ENCODE measurements at regions not wholly inside any gene's neighbourhood (a gene's known extent, or its start where the extent isn't known, plus 50 kb on each side); places are given as distances from the start of the nearest gene placed in this dataset.

DNA sequence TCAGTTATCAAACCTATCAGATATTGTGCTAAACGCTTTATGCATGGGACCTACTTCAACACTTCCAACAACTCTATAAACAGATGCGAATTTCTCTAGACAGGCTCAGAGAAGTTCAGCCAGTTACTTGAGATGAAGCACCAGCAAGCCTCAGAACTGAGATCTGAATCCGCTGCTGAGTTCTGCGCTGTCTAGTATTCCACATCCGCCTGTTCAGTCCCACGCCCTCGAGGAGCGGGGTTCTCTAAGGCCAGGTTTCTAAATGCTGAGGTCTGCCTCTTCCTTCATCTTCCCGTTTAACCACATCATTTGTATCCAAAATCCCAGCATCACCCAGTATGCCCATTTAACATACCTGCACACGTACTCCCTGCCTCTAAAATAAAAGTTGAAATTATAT lies 297.8 kb upstream of the ZNF32 start:
- H3K9ac ChIP-seq (ENCODE audit: low read length): no peak overlapping the region
- H3K36me3 ChIP-seq (ENCODE audit: control insufficient read depth, insufficient read depth, low read length): no peaks in the 10 kb centered on the region
- no peak overlapping the region for H3K4me3 ChIP-seq (ENCODE audit: low read depth, low read length)
- peaks cover 5% of the 10 kb centered on the region; the same call in 1 of the 2 replicates for H3K9me3 ChIP-seq (ENCODE audit: control insufficient read depth, insufficient read depth, low read depth, low read length)
- H3K27me3 ChIP-seq (ENCODE audit: control insufficient read depth, insufficient read depth, low read length): no peaks in the 10 kb centered on the region
- H3K27ac ChIP-seq (ENCODE audit: low read depth, low read length): no peak overlapping the region
- H3K4me1 ChIP-seq (ENCODE audit: control insufficient read depth, insufficient read depth, low read length): no peaks in the 10 kb centered on the region

DNA sequence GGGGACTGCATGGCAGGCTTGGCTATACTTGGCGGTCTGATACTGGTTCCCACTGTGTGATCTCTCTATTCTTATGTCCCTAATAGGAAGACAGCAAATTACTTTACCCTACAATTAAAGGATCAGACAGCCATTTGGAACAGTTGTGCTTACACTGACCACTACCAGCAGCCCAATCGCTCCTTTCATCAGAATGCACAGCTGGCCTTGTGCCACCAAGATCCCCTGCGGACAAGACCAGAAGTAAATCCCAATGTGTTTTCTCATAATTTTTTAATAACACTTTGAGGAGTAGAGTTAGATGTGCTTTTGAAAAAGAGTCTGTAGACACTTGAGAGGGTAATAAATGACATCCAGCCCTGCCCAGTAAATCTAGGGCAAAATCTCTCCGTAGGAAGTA lies 297.2 kb upstream of the ZNF32 start:
- Histone ChIP-seq H3K27ac (ENCODE audit: low read depth, low read length) (no peak overlapping the region), H3K4me1 (ENCODE audit: control insufficient read depth, insufficient read depth, low read length) (no peaks in the 10 kb centered on the region), H3K27me3 (ENCODE audit: control insufficient read depth, insufficient read depth, low read length) (no peaks in the 10 kb centered on the region)

DNA sequence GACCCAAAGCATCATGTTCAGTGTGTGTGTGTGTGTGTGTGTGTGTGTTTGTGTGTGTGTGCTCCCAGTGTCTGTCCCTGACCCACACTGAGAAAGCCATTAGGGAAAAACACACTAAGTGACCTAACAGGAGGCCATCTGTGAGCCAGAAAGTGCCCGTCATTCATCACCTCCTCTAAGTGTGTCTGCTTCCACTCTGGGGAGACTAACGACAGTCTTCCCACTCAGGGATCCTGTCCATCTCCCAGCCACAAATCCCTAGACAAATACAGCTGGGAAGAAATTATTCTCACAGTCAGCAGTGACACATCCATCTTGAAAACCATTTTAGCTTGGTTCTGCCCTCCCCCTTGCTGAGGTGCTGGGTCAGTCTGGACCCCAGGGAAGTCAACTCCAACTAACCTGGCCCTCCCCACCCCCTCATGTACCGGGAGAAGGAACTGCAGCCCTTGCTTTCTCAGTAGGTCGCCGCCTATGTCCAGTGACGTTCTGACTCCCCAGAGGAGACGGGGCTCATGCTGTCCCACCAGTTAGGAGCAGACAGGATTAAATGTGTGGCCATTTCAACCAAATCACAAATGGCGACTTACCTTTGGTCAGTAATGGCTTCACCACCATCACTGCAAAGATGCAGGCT lies 296.5 kb upstream of the ZNF32 start:
- H3K9ac ChIP-seq (ENCODE audit: low read length): no peak overlapping the region
- no peak overlapping the region for H3K27ac ChIP-seq (ENCODE audit: low read depth, low read length)
- no peaks in the 10 kb centered on the region for H3K36me3 ChIP-seq (ENCODE audit: control insufficient read depth, insufficient read depth, low read length)
- H3K9me3 ChIP-seq (ENCODE audit: control insufficient read depth, insufficient read depth, low read depth, low read length): peaks cover 1% of the 10 kb centered on the region; the same call in 1 of the 2 replicates
- no peak overlapping the region for H3K4me3 ChIP-seq (ENCODE audit: low read depth, low read length)
- H3K27me3 ChIP-seq (ENCODE audit: control insufficient read depth, insufficient read depth, low read length): no peaks in the 10 kb centered on the region
- 0 out of 2 replicates have a peak, but pooled peaks cover under 1% of the 10 kb centered on the region for H3K4me1 ChIP-seq (ENCODE audit: control insufficient read depth, insufficient read depth, low read length)

More for the DNA sequence above, 297.2 kb upstream of the ZNF32 start:
- H3K4me3 ChIP-seq (ENCODE audit: low read depth, low read length): no peak overlapping the region
- H3K9ac ChIP-seq (ENCODE audit: low read length): no peak overlapping the region
- H3K36me3 ChIP-seq (ENCODE audit: control insufficient read depth, insufficient read depth, low read length): no peaks in the 10 kb centered on the region
- peaks cover 5% of the 10 kb centered on the region; the same call in 1 of the 2 replicates for H3K9me3 ChIP-seq (ENCODE audit: control insufficient read depth, insufficient read depth, low read depth, low read length)

DNA sequence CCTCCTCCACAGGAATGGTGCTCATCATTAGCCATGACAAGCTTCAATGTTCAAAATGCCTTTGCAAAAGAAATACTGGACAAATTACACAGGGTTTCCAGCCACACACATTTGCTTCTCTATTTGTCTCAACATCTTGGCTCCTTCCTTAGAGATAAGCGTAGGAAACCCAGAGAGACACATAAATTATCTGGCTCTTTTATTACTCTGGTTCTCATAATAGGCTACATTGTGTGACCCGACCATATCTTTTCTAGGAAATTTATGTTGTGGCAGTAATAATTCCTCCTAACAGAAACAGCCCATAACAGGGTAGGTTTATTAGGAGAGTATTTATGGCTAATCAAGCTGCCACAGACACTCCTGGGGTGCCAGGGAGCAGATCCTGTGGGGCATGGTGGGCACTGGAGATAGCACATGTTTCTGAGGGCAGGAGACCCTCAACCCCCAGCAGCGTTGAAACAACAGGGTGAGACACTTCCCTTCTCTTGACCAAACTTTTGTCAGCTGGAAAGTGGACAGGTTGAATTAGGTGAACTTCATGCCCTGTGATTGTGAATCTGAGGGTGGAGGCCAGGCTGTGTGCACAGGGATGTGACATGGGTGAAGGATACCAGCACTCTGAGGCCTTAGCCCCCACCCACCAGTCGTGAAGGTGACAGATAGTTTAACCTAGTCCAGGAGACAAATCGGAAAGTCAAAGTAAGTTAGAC lies 295.9 kb upstream of the ZNF32 start:
- 0 out of 2 replicates have a peak, but pooled peaks cover 4% of the 10 kb centered on the region for H3K4me1 ChIP-seq (ENCODE audit: control insufficient read depth, insufficient read depth, low read length)
- no peak overlapping the region for H3K4me3 ChIP-seq (ENCODE audit: low read depth, low read length)
- H3K36me3 ChIP-seq (ENCODE audit: control insufficient read depth, insufficient read depth, low read length): no peaks in the 10 kb centered on the region
- no peak overlapping the region for H3K9ac ChIP-seq (ENCODE audit: low read length)
- no peaks in the 10 kb centered on the region for H3K9me3 ChIP-seq (ENCODE audit: control insufficient read depth, insufficient read depth, low read depth, low read length)
- no peaks in the 10 kb centered on the region for H3K27me3 ChIP-seq (ENCODE audit: control insufficient read depth, insufficient read depth, low read length)
- H3K27ac ChIP-seq (ENCODE audit: low read depth, low read length): no peak overlapping the region

DNA sequence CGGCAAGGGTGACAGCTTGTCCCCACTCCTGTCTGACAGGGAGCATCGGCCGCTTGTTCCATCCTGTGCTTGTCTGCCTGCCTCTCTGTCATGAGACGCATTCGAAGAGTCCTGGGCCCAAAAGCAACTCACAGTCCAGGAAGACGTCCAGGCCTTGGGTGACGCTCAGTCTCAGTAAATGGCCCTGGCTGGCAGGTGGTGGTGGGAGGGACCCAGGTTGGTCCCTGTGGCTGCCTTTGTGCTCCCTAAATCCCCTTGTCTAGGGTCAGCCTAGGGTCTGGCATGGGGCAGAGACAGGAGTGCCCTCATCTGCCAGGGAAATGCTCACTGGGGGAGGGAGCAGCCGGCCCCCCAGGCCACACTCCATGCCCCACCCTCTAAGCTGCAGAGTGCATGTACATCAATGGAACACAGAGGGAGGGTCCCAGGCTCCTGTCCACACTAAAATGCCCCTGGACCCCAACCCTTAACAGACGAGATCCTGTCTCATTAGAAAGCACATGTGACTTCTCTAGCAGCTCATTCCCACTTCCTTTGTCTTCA lies 295.2 kb upstream of the ZNF32 start:
- H3K9ac ChIP-seq (ENCODE audit: low read length): no peak overlapping the region
- H3K4me1 ChIP-seq (ENCODE audit: control insufficient read depth, insufficient read depth, low read length): 0 out of 2 replicates have a peak, but pooled peaks cover 4% of the 10 kb centered on the region
- H3K27ac ChIP-seq (ENCODE audit: low read depth, low read length): no peak overlapping the region
- H3K9me3 ChIP-seq (ENCODE audit: control insufficient read depth, insufficient read depth, low read depth, low read length): no peaks in the 10 kb centered on the region
- no peak overlapping the region for H3K4me3 ChIP-seq (ENCODE audit: low read depth, low read length)
- H3K27me3 ChIP-seq (ENCODE audit: control insufficient read depth, insufficient read depth, low read length): no peaks in the 10 kb centered on the region
- H3K36me3 ChIP-seq (ENCODE audit: control insufficient read depth, insufficient read depth, low read length): no peaks in the 10 kb centered on the region

DNA sequence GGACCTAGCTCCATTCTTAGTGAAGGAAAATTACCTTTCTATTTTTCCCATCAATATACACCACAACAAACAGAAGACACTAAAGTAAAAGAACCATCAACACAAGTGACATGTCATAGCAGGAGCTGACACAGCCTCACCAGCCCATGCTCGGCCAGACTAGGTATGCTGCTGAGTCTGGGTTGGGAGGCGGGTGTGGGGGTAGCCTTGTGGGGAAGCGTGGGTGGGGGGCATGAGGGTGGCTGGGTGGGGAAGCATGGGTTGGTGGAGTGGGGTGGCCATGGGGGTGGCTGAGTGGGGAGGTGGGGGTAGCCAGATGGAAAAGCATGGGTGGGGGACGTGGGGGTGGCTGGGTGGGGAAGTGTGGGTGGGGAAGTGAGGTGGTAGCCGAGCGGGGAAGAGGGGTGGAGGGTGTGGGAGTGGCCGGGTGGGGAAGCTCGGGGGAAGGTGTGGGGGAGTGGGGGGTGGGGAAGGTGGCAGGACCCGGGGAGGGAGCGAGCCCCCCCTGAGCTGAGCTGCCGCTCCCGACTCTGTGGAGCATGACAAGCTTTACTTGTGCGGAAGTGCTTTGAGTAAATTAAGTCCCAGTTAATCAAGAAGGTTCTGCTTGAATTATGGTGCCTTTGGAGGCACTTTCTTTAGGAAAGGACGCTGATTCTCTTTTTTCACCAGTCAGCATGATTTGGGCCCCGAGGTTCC lies 294.6 kb upstream of the ZNF32 start:
- Histone ChIP-seq H3K27me3 (ENCODE audit: control insufficient read depth, insufficient read depth, low read length) (no peaks in the 10 kb centered on the region), H3K4me3 (ENCODE audit: low read depth, low read length) (no peak overlapping the region), H3K27ac (ENCODE audit: low read depth, low read length) (no peak overlapping the region), H3K36me3 (ENCODE audit: control insufficient read depth, insufficient read depth, low read length) (no peaks in the 10 kb centered on the region), H3K9ac (ENCODE audit: low read length) (no peak overlapping the region), H3K9me3 (ENCODE audit: control insufficient read depth, insufficient read depth, low read depth, low read length) (no peaks in the 10 kb centered on the region), H3K4me1 (ENCODE audit: control insufficient read depth, insufficient read depth, low read length) (0 out of 2 replicates have a peak, but pooled peaks cover 4% of the 10 kb centered on the region)

DNA sequence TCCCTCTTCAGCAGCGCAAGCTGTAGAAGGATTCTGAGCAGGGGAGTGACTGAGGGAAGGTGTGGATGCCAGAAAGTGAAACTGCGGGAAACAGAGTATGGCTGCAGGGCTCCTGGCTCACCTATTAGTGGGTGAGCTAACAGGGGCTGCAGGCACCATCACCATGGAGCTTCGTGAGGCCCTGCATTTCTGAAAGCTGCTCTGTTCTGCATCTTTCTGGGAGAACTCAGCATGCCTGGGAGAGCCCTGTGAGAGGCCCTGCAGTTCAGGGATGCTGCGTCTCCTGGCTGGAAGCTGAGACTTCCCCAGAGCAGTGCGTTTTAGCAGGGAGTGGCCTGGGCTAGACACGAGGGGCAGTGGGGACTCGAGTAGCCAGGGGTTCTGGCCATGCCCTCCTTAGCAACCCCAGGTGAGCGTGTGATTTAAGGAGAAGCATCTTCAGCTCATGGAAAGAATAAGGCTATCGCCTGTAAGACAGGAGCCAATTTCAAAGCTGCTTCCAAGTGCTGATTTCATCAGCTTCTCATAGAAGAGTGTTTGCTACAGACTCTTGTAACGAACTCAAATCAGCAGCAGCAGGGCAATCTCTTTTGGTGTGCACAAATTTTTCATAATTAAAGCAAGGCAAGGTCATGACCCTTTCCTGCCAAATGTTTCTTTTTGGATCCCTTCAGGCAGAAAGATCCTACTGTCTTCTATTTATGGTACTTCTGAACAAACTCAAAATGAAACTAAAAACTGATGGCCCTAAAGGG lies 293.6 kb upstream of the ZNF32 start:
- H3K27ac ChIP-seq (ENCODE audit: low read depth, low read length): no peak overlapping the region

DNA sequence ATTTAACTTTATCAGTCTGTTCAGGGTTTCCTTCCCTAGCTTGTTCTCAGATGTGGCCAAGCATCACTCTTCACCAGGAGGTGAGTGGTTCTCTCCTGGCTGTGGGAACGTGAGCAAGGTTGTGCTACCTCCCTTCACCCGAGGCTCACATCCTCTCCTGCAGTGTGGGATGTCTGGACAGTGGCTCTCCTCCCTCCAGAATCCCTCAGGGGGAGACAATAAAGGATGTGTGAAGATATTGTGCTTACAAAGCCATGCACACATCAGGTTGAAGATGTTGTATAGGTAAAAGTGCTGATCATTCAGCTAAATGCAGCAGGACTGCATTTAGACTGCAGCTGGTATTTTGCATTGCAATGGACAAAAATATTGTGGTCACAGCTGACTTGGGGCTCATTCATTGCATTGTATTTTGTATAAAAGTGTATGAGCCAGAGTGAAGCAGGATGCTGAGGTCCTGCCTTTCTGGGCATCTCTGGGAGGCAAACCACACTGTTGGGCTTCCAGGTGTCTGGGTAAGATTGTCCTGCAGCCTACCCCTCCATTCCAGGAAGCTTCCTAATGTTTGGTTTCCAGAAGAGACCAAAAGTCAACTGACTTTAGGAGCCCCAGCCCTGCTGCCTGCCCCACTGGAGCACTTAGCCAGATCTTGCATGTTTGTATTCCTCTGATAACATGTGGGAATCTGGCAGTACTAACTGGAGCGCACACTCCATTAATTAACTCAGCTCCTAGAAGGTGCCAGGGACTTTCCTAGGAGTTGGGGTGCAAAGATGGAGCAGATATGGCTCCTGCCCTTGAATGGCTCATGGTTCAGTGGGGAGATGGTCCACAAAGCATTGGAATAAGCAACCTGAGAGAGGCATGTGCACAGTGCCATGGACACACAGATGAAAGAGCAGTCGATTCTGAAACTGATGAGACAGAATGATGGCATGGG lies 292.5 kb upstream of the ZNF32 start:
- Histone ChIP-seq H3K9me3 (ENCODE audit: control insufficient read depth, insufficient read depth, low read depth, low read length) (no peaks in the 10 kb centered on the region), H3K36me3 (ENCODE audit: control insufficient read depth, insufficient read depth, low read length) (no peaks in the 10 kb centered on the region), H3K4me3 (ENCODE audit: low read depth, low read length) (no peak overlapping the region), H3K9ac (ENCODE audit: low read length) (no peak overlapping the region), H3K27ac (ENCODE audit: low read depth, low read length) (no peak overlapping the region), H3K27me3 (ENCODE audit: control insufficient read depth, insufficient read depth, low read length) (no peaks in the 10 kb centered on the region), H3K4me1 (ENCODE audit: control insufficient read depth, insufficient read depth, low read length) (0 out of 2 replicates have a peak, but pooled peaks cover 4% of the 10 kb centered on the region)

More for the DNA sequence above, 293.6 kb upstream of the ZNF32 start:
- H3K4me3 ChIP-seq (ENCODE audit: low read depth, low read length): no peak overlapping the region
- H3K9me3 ChIP-seq (ENCODE audit: control insufficient read depth, insufficient read depth, low read depth, low read length): no peaks in the 10 kb centered on the region
- H3K4me1 ChIP-seq (ENCODE audit: control insufficient read depth, insufficient read depth, low read length): 0 out of 2 replicates have a peak, but pooled peaks cover 4% of the 10 kb centered on the region
- no peaks in the 10 kb centered on the region for H3K36me3 ChIP-seq (ENCODE audit: control insufficient read depth, insufficient read depth, low read length)
- H3K27me3 ChIP-seq (ENCODE audit: control insufficient read depth, insufficient read depth, low read length): no peaks in the 10 kb centered on the region
- H3K9ac ChIP-seq (ENCODE audit: low read length): no peak overlapping the region

DNA sequence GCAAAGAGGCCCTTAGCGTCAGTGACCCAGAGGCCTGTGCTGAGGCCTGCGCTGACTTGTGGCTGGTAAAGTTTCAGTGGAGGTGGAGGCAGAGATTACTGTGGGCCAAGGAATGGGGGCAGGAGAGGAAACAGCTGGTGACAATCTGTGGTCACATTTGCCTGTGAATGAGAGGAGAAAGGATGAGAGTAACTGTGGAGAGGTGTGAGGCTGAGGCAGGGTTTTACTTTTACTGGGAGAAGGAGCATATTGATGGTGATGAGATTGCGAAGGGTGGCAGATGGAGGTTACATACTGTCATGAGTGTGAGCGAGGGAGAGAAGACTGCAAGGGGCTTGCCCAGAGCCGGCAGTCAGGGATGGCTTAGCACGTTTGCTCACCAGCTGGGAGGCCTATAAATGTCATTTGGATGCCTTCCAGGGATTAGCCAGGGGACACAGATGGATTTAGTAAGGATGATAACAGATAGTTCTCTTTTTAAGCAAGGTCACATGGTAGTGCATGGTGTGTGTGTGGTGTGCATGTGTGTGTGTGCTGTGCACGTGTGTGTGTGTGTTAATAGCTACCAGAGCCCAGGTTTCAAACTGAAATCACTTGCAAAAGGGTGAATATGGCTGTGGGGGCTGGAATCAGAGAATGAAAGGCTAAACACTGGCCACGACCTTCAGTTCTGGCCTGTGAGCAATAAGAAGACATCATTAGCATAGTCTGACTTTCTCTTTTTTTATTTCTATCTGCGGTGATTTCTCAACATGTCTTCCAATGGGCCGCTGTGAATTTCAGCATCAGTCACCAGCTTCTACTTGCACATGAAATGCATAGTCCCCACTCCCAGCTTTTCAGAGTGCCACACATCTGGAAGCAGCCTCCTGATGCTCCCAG lies 291.5 kb upstream of the ZNF32 start:
- H3K27ac ChIP-seq (ENCODE audit: low read depth, low read length): no peak overlapping the region
- H3K27me3 ChIP-seq (ENCODE audit: control insufficient read depth, insufficient read depth, low read length): no peaks in the 10 kb centered on the region
- H3K9me3 ChIP-seq (ENCODE audit: control insufficient read depth, insufficient read depth, low read depth, low read length): no peaks in the 10 kb centered on the region
- H3K4me3 ChIP-seq (ENCODE audit: low read depth, low read length): no peak overlapping the region
- H3K4me1 ChIP-seq (ENCODE audit: control insufficient read depth, insufficient read depth, low read length): 0 out of 2 replicates have a peak, but pooled peaks cover 4% of the 10 kb centered on the region
- no peaks in the 10 kb centered on the region for H3K36me3 ChIP-seq (ENCODE audit: control insufficient read depth, insufficient read depth, low read length)
- no peak overlapping the region for H3K9ac ChIP-seq (ENCODE audit: low read length)

Data from HUES6 (cell line).